Adipocyte (in vitro differentiated cells): ENCODE measurements at regions not wholly inside any gene's neighbourhood (a gene's known extent, or its start where the extent isn't known, plus 50 kb on each side); places are given as distances from the start of the nearest gene placed in this dataset.

Experiments used
- DNase-seq: peaks from one replicate; pipeline ENCODE4 v3.0.0-alpha.2; 2015; ENCODE audit warnings: low read depth
- H3K27me3 ChIP-seq: replicated peaks from 2 replicates; pipeline ENCODE4 v1.7.0; 2013; ENCODE audit warnings: mild to moderate bottlenecking, low read length, moderate library complexity; ENCODE audit not compliant: control insufficient read depth, insufficient read depth
- H3K36me3 ChIP-seq: 2 replicates; pipeline ENCODE4 v1.7.0; 2013; ENCODE audit warnings: low read length, mild to moderate bottlenecking, moderate library complexity; ENCODE audit not compliant: control insufficient read depth, insufficient read depth, severe bottlenecking
- H3K4me1 ChIP-seq: 2 replicates; pipeline ENCODE4 v1.7.0; 2013; ENCODE audit warnings: mild to moderate bottlenecking, low read length, moderate library complexity; ENCODE audit not compliant: control insufficient read depth, insufficient read depth
- H3K4me3 ChIP-seq: 2 replicates; pipeline ENCODE4 v1.7.0; 2013; ENCODE audit warnings: mild to moderate bottlenecking, low read length, moderate library complexity
- H3K9ac ChIP-seq: 2 replicates; pipeline ENCODE4 v1.7.0; 2013; ENCODE audit warnings: mild to moderate bottlenecking, low read length, moderate library complexity
- H3K9me3 ChIP-seq: 2 replicates; pipeline ENCODE4 v1.7.0; 2013; ENCODE audit warnings: mild to moderate bottlenecking, low read length, moderate library complexity; ENCODE audit not compliant: control insufficient read depth

- no peaks in the 10 kb centered on the region for H3K36me3 ChIP-seq
- H3K9ac ChIP-seq = no peak overlapping the region
- H3K4me3 ChIP-seq = no peak overlapping the region
- DNase-seq = no peak
- H3K4me1 ChIP-seq = no peaks in the 10 kb centered on the region
- H3K9me3 ChIP-seq = no peaks in the 10 kb centered on the region
- peaks cover 3% of the 10 kb centered on the region for H3K27me3 ChIP-seq
Observed at GRCh38 chr5:60370508-60370907, 329.5 kb downstream of the DEPDC1B start.

DNA sequence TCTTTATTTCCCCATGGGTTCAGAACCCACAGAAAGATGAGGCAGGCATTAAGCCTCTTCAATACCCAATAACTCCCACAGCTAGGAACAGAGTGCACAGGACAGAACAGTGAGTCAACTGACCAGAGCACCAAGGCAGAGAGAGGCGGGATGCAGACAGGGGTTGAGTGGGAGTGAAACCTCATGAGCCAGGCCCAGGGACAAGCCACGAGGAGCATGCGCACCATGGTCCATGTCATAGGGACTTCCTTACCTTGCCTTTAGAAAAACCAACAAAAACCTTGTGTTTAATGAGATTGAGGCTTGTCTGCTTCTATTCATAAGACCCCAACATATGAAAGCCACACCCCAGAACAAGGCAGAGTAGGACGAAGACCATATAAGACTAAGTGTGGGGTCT lies 330.6 kb downstream of the DEPDC1B start:
- no peak for DNase-seq
- Histone ChIP-seq H3K36me3 (no peaks in the 10 kb centered on the region), H3K9ac (no peak overlapping the region), H3K4me1 (no peaks in the 10 kb centered on the region), H3K4me3 (no peak overlapping the region), H3K27me3 (peaks cover 3% of the 10 kb centered on the region), H3K9me3 (no peaks in the 10 kb centered on the region)

- Histone ChIP-seq H3K9ac (no peak overlapping the region), H3K4me1 (no peaks in the 10 kb centered on the region)
Observed at GRCh38 chr5:60368100-60368499, 331.9 kb downstream of the DEPDC1B start.

GRCh38 chr5:60366489-60366888 lies 333.5 kb downstream of the DEPDC1B start:
- Histone ChIP-seq H3K4me1 (no peaks in the 10 kb centered on the region), H3K36me3 (no peaks in the 10 kb centered on the region), H3K4me3 (no peak overlapping the region), H3K9me3 (no peaks in the 10 kb centered on the region), H3K9ac (no peak overlapping the region), H3K27me3 (no peaks in the 10 kb centered on the region)
- no peak for DNase-seq

More at GRCh38 chr5:60368100-60368499, 331.9 kb downstream of the DEPDC1B start:
- H3K36me3 ChIP-seq = no peaks in the 10 kb centered on the region
- DNase-seq = no peak
- no peaks in the 10 kb centered on the region for H3K9me3 ChIP-seq
- no peak overlapping the region for H3K4me3 ChIP-seq
- H3K27me3 ChIP-seq = peaks cover 3% of the 10 kb centered on the region

- H3K4me3 ChIP-seq = no peak overlapping the region
- no peak overlapping the region for H3K9ac ChIP-seq
- H3K36me3 ChIP-seq = no peaks in the 10 kb centered on the region
- no peaks in the 10 kb centered on the region for H3K4me1 ChIP-seq
- peak; percentile 43 for DNase-seq
- no peaks in the 10 kb centered on the region for H3K27me3 ChIP-seq
- H3K9me3 ChIP-seq = no peaks in the 10 kb centered on the region
Observed at GRCh38 chr5:60365001-60365400, 335.0 kb downstream of the DEPDC1B start.

GRCh38 chr5:60362158-60362557 lies 337.8 kb downstream of the DEPDC1B start:
- Histone ChIP-seq H3K4me3 (no peak overlapping the region), H3K27me3 (no peaks in the 10 kb centered on the region), H3K9ac (no peak overlapping the region), H3K36me3 (no peaks in the 10 kb centered on the region), H3K4me1 (no peaks in the 10 kb centered on the region), H3K9me3 (no peaks in the 10 kb centered on the region)
- peak; percentile 33 for DNase-seq

DNA sequence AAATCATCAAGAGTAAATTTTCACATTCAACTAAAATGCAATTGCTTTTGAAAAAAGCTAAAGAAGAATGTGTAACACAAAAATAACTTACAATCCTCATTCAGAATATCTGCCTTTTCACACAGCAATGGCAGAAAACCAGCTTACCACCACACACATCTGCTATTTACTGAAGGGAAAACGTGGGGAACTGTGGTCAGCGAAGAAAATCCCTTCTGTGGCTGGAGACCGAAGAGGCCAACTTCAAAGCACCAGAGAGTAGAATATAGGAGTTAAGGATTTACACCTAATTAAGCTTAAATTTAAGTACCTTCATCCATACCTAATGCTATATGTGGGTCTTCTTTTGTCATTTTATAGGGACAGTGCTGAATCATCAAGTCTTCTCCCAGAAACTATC lies 339.6 kb downstream of the DEPDC1B start:
- Histone ChIP-seq H3K4me3 (no peak overlapping the region), H3K36me3 (no peaks in the 10 kb centered on the region), H3K9ac (no peak overlapping the region), H3K4me1 (no peaks in the 10 kb centered on the region), H3K9me3 (no peaks in the 10 kb centered on the region), H3K27me3 (no peaks in the 10 kb centered on the region)
- no peak for DNase-seq

GRCh38 chr5:60357302-60357701 lies 342.7 kb downstream of the DEPDC1B start:
- H3K36me3 ChIP-seq = no peaks in the 10 kb centered on the region
- H3K4me1 ChIP-seq = no peaks in the 10 kb centered on the region
- no peak overlapping the region for H3K9ac ChIP-seq
- no peaks in the 10 kb centered on the region for H3K27me3 ChIP-seq
- no peak for DNase-seq
- no peak overlapping the region for H3K4me3 ChIP-seq
- H3K9me3 ChIP-seq = no peaks in the 10 kb centered on the region

DNA sequence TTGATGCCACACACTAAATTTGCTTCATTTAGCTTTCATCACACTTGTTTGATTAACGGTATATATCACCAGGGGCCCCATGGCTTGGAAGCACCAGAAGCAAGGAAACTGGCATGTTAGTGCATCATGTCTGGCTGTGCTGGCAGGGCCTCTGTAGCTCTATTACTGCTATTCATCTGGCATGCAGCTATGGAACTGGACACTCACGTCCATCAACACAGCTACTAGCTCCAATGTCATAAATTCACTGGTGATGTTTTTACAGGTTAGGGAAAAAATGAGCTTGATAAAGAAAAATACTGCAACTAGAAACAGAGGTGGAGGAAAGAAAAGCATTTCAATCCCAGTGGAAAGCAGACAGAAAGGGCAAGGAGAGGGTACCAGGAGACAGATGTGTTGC lies 343.2 kb downstream of the DEPDC1B start:
- Histone ChIP-seq H3K36me3 (no peaks in the 10 kb centered on the region), H3K4me1 (no peaks in the 10 kb centered on the region)

DNA sequence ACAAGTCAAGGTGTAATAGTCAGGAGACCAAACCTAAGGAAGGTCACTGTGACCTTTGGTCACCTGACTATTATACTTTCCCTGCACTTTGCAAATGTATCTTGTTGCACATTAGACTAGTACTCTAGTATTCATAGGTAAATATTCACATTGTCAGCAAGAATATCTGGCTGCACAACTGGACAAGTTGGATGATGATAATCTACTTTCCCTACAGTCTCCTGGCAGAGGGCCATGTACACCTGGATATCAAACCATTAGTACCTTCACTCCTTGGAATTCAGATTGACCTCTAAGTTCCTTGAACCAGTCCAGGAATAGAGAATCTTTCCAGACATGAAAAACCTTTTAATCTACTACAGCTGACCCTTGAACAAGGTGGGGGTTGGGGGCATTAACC lies 344.8 kb downstream of the DEPDC1B start:
- no peaks in the 10 kb centered on the region for H3K36me3 ChIP-seq
- no peak for DNase-seq
- no peaks in the 10 kb centered on the region for H3K27me3 ChIP-seq
- H3K4me3 ChIP-seq = no peak overlapping the region
- H3K9me3 ChIP-seq = no peaks in the 10 kb centered on the region
- no peak overlapping the region for H3K9ac ChIP-seq
- no peaks in the 10 kb centered on the region for H3K4me1 ChIP-seq

More for the DNA sequence above, 343.2 kb downstream of the DEPDC1B start:
- no peaks in the 10 kb centered on the region for H3K27me3 ChIP-seq
- DNase-seq = no peak
- H3K9ac ChIP-seq = no peak overlapping the region
- H3K9me3 ChIP-seq = no peaks in the 10 kb centered on the region
- no peak overlapping the region for H3K4me3 ChIP-seq

DNA sequence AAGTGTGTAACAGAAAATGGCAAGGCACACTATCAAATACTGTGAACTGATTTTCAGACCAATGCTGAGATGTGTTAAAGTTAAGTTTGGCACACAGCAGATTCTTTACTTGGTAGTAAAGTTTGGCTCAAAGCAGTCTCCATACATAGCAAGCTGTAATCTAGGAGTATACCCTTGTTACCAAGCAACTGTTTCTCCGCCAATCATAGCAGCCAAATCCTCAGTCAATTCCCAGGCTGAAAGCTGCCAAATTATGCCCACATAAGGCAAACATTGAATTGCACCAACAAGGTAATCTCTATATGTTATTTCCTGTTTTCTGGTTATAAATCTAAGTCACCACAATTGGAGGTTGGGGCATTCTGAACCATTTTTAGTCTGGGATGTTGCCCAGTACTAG lies 345.7 kb downstream of the DEPDC1B start:
- no peak overlapping the region for H3K9ac ChIP-seq
- H3K9me3 ChIP-seq = no peaks in the 10 kb centered on the region
- no peaks in the 10 kb centered on the region for H3K27me3 ChIP-seq
- no peak overlapping the region for H3K4me3 ChIP-seq
- no peaks in the 10 kb centered on the region for H3K4me1 ChIP-seq
- no peaks in the 10 kb centered on the region for H3K36me3 ChIP-seq
- no peak for DNase-seq

- DNase-seq = no peak
- H3K4me1 ChIP-seq = no peaks in the 10 kb centered on the region
- H3K9ac ChIP-seq = no peak overlapping the region
- no peak overlapping the region for H3K4me3 ChIP-seq
- H3K36me3 ChIP-seq = no peaks in the 10 kb centered on the region
- H3K9me3 ChIP-seq = no peaks in the 10 kb centered on the region
- no peaks in the 10 kb centered on the region for H3K27me3 ChIP-seq
Observed at GRCh38 chr5:60352992-60353599, 346.9 kb downstream of the DEPDC1B start.
